HEK293T (cell line): ENCODE measurements at regions not wholly inside any gene's neighbourhood (a gene's known extent, or its start where the extent isn't known, plus 50 kb on each side); places are given as distances from the start of the nearest gene placed in this dataset.

ENCODE experiments used
- L3MBTL2 ChIP-seq: fragments of 450-650 bp; conservative IDR thresholded peaks from 2 replicates; pipeline ENCODE4 v1.6.1; 2016; ENCODE audit warnings: mild to moderate bottlenecking
- SUZ12 ChIP-seq: fragments of 450-650 bp; IDR thresholded peaks from 2 replicates; pipeline ENCODE4 v1.6.1; 2016; ENCODE audit warnings: mild to moderate bottlenecking

DNA sequence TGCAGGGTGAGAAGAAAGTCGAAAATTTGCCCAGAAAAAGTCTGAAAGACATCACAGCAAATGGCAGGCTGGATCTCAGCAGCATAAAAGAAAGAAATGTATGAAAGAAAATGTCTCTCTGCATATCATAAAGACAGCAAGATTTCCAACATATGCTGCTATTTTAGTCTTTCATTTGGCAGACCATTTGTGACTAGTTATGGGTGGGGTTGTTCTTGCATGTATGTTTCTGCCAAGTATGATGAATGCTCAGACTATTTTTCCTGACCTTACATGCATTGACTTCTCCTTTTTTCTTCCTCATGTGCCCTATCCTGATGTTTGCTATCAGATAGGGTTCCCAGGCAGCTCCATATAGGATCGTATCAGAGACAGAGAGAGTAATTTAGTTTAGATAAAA, 58.5 kb upstream of the PARD3B start:
- TF ChIP-seq SUZ12 (no peak), L3MBTL2 (no peak)
